GOT3 (cell line): ENCODE measurements at regions not wholly inside any gene's neighbourhood (a gene's known extent, or its start where the extent isn't known, plus 50 kb on each side); places are given as distances from the start of the nearest gene placed in this dataset.

Experiments used
- DNase-seq: peaks from one replicate; lab custom pipeline; 2025; ENCODE audit warnings: mixed read lengths; lab: John Stamatoyannopoulos, UW

- DNase-seq = no peak
Observed at GRCh38 chr5:158022837-158023236, 163.9 kb upstream of the CLINT1 start.

- DNase-seq = no peak
Observed at GRCh38 chr5:158022393-158022792, 163.4 kb upstream of the CLINT1 start.

GRCh38 chr5:158020555-158021418, 161.8 kb upstream of the CLINT1 start:
- no peak for DNase-seq

GRCh38 chr5:158017469-158017868, 158.5 kb upstream of the CLINT1 start:
- DNase-seq = no peak

GRCh38 chr5:158014372-158014771, 155.4 kb upstream of the CLINT1 start:
- no peak for DNase-seq

- DNase-seq = peak; percentile 15
Observed at GRCh38 chr5:158013939-158014338, 155.0 kb upstream of the CLINT1 start.

- no peak for DNase-seq
Observed at GRCh38 chr5:158013303-158013702, 154.4 kb upstream of the CLINT1 start.

GRCh38 chr5:158011422-158011821, 152.5 kb upstream of the CLINT1 start:
- no peak for DNase-seq

- no peak for DNase-seq
Observed at GRCh38 chr5:158010831-158011230, 151.9 kb upstream of the CLINT1 start.

- no peak for DNase-seq
Observed at GRCh38 chr5:158007336-158007735, 148.4 kb upstream of the CLINT1 start.

- DNase-seq = no peak
Observed at GRCh38 chr5:157999696-158000095, 140.8 kb upstream of the CLINT1 start.

- no peak for DNase-seq
Observed at GRCh38 chr5:157997991-157998504, 139.1 kb upstream of the CLINT1 start.

GRCh38 chr5:157994906-157995519, 136.1 kb upstream of the CLINT1 start:
- peak; percentile 37 for DNase-seq

- DNase-seq = no peak
Observed at GRCh38 chr5:157993986-157994691, 135.2 kb upstream of the CLINT1 start.

GRCh38 chr5:157993201-157993600, 134.3 kb upstream of the CLINT1 start:
- no peak for DNase-seq

GRCh38 chr5:157990583-157991181, 131.7 kb upstream of the CLINT1 start:
- DNase-seq = no peak

- DNase-seq = no peak
Observed at GRCh38 chr5:157989296-157989695, 130.4 kb upstream of the CLINT1 start.

GRCh38 chr5:157987259-157987658, 128.3 kb upstream of the CLINT1 start:
- no peak for DNase-seq

- no peak for DNase-seq
Observed at GRCh38 chr5:157986431-157986990, 127.6 kb upstream of the CLINT1 start.

GRCh38 chr5:157984611-157985010, 125.7 kb upstream of the CLINT1 start:
- DNase-seq = no peak

GRCh38 chr5:157983906-157984551, 125.1 kb upstream of the CLINT1 start:
- DNase-seq = no peak
